ENCODE measurements at regions not wholly inside any gene's neighbourhood (a gene's known extent, or its start where the extent isn't known, plus 50 kb on each side); places are given as distances from the start of the nearest gene placed in this dataset.

GRCh38 chr7:85396676-85397075 lies 209.8 kb upstream of the SEMA3D start:
- H3K4me3 ChIP-seq (ENCODE audit: low read length) = no peak overlapping the region
- DNase-seq (ENCODE audit: low read depth) = no peak
- no peak for TF ChIP-seq CTCF (IDR thresholded peaks at IDR 0.05; ENCODE audit: insufficient read depth, low read depth, low read length, missing control alignments)

GRCh38 chr7:85392789-85393188 lies 205.9 kb upstream of the SEMA3D start:
- TF ChIP-seq CTCF (IDR thresholded peaks at IDR 0.05; ENCODE audit: insufficient read depth, low read depth, low read length, missing control alignments) = no peak
- H3K4me3 ChIP-seq (ENCODE audit: low read length) = no peak overlapping the region
- DNase-seq (ENCODE audit: low read depth) = no peak

- no peak for TF ChIP-seq CTCF (IDR thresholded peaks at IDR 0.05; ENCODE audit: insufficient read depth, low read depth, low read length, missing control alignments)
- no peak overlapping the region for H3K4me3 ChIP-seq (ENCODE audit: low read length)
- DNase-seq (ENCODE audit: low read depth) = no peak
Measured at GRCh38 chr7:85392326-85392725, 205.5 kb upstream of the SEMA3D start.

- no peak for TF ChIP-seq CTCF (IDR thresholded peaks at IDR 0.05; ENCODE audit: insufficient read depth, low read depth, low read length, missing control alignments)
- H3K4me3 ChIP-seq (ENCODE audit: low read length) = no peak overlapping the region
Measured at GRCh38 chr7:85386460-85386859, 199.6 kb upstream of the SEMA3D start.

GRCh38 chr7:85384392-85384791 lies 197.5 kb upstream of the SEMA3D start:
- no peak overlapping the region for H3K4me3 ChIP-seq (ENCODE audit: low read length)
- TF ChIP-seq CTCF (IDR thresholded peaks at IDR 0.05; ENCODE audit: insufficient read depth, low read depth, low read length, missing control alignments) = no peak
- DNase-seq (ENCODE audit: low read depth) = no peak

More at GRCh38 chr7:85386460-85386859, 199.6 kb upstream of the SEMA3D start:
- peak; percentile 4 for DNase-seq (ENCODE audit: low read depth)

GRCh38 chr7:85381212-85381611 lies 194.4 kb upstream of the SEMA3D start:
- no peak for TF ChIP-seq CTCF (IDR thresholded peaks at IDR 0.05; ENCODE audit: insufficient read depth, low read depth, low read length, missing control alignments)
- no peak overlapping the region for H3K4me3 ChIP-seq (ENCODE audit: low read length)
- no peak for DNase-seq (ENCODE audit: low read depth)

GRCh38 chr7:85376589-85376988 lies 189.7 kb upstream of the SEMA3D start:
- H3K4me3 ChIP-seq (ENCODE audit: low read length) = no peak overlapping the region
- no peak for TF ChIP-seq CTCF (IDR thresholded peaks at IDR 0.05; ENCODE audit: insufficient read depth, low read depth, low read length, missing control alignments)
- no peak for DNase-seq (ENCODE audit: low read depth)

Measured in epithelial cell of esophagus (primary cell).